D721Med (cell line): ENCODE measurements at regions not wholly inside any gene's neighbourhood (a gene's known extent, or its start where the extent isn't known, plus 50 kb on each side); places are given as distances from the start of the nearest gene placed in this dataset.

Source experiments
- DNase-seq: peaks from one replicate; pipeline ENCODE4 v3.0.0; 2011; ENCODE audit warnings: low spot score; ENCODE audit not compliant: insufficient read length
- FAIRE-seq: peaks from 2 replicates; lab custom pipeline; 2011; peaks lifted over from hg19 to GRCh38; lab: Jason Lieb, UNC
- CTCF ChIP-seq: IDR thresholded peaks from 2 replicates; pipeline ENCODE4 v1.5.1; 2012; ENCODE audit warnings: mild to moderate bottlenecking, control low read depth; ENCODE audit not compliant: insufficient read depth; ENCODE audit errors: missing control alignments

- DNase-seq (no peak), FAIRE-seq (no peak)
- no peak for TF ChIP-seq CTCF
Observed at GRCh38 chr7:130972201-130972600, 238.2 kb upstream of the KLF14 start.

- no peak for FAIRE-seq
- DNase-seq = no peak
- TF ChIP-seq CTCF = no peak
Observed at GRCh38 chr7:130973637-130974036, 239.6 kb upstream of the KLF14 start.

- FAIRE-seq = no peak
- TF ChIP-seq CTCF = no peak
- DNase-seq = no peak
Observed at GRCh38 chr7:130974169-130974568, 240.2 kb upstream of the KLF14 start.

GRCh38 chr7:130974794-130975193, 240.8 kb upstream of the KLF14 start:
- no peak for TF ChIP-seq CTCF
- FAIRE-seq = no peak

GRCh38 chr7:130975731-130976130, 241.7 kb upstream of the KLF14 start:
- TF ChIP-seq CTCF = no peak
- no peak for FAIRE-seq
- DNase-seq = no peak

More at GRCh38 chr7:130974794-130975193, 240.8 kb upstream of the KLF14 start:
- DNase-seq = no peak

GRCh38 chr7:130982160-130982638, 248.2 kb upstream of the KLF14 start:
- FAIRE-seq = peak; percentile 69
- no peak for DNase-seq
- TF ChIP-seq CTCF = peak; percentile 70

- no peak for FAIRE-seq
- no peak for DNase-seq
- TF ChIP-seq CTCF = no peak
Observed at GRCh38 chr7:130982651-130983050, 248.6 kb upstream of the KLF14 start.
